MV-4-11 (cell line): ENCODE measurements at regions not wholly inside any gene's neighbourhood (a gene's known extent, or its start where the extent isn't known, plus 50 kb on each side); places are given as distances from the start of the nearest gene placed in this dataset.

ENCODE experiments used
- DNase-seq: peaks from one replicate; lab custom pipeline; 2025; lab: John Stamatoyannopoulos, UW

- DNase-seq: no peak
Measured at GRCh38 chr13:108437496-108437895, 168.0 kb downstream of the TNFSF13B start.

- no peak for DNase-seq
Measured at GRCh38 chr13:108439556-108439955, 170.0 kb downstream of the TNFSF13B start.

- no peak for DNase-seq
Measured at GRCh38 chr13:108444448-108444847, 174.9 kb downstream of the TNFSF13B start.

GRCh38 chr13:108448891-108449290 is 179.4 kb downstream of the TNFSF13B start:
- DNase-seq: no peak

GRCh38 chr13:108451121-108451520 is 178.3 kb upstream of the MYO16 start:
- no peak for DNase-seq

- no peak for DNase-seq
Measured at GRCh38 chr13:108455320-108455719, 174.1 kb upstream of the MYO16 start.

GRCh38 chr13:108460043-108460442 is 169.4 kb upstream of the MYO16 start:
- DNase-seq: no peak

- no peak for DNase-seq
Measured at GRCh38 chr13:108460746-108461145, 168.7 kb upstream of the MYO16 start.

- DNase-seq: no peak
Measured at GRCh38 chr13:108463340-108463739, 166.1 kb upstream of the MYO16 start.

GRCh38 chr13:108470921-108471320 is 158.5 kb upstream of the MYO16 start:
- no peak for DNase-seq

GRCh38 chr13:108475181-108475580 is 154.2 kb upstream of the MYO16 start:
- DNase-seq: no peak

- DNase-seq: no peak
Measured at GRCh38 chr13:108477376-108477775, 152.0 kb upstream of the MYO16 start.

GRCh38 chr13:108478179-108478578 is 151.2 kb upstream of the MYO16 start:
- no peak for DNase-seq

- no peak for DNase-seq
Measured at GRCh38 chr13:108483981-108484380, 145.4 kb upstream of the MYO16 start.

GRCh38 chr13:108486096-108486495 is 143.3 kb upstream of the MYO16 start:
- DNase-seq: no peak

GRCh38 chr13:108494991-108495645 is 134.3 kb upstream of the MYO16 start:
- no peak for DNase-seq

GRCh38 chr13:108495646-108496361 is 133.6 kb upstream of the MYO16 start:
- no peak for DNase-seq

- no peak for DNase-seq
Measured at GRCh38 chr13:108496362-108497210, 132.8 kb upstream of the MYO16 start.

GRCh38 chr13:108500711-108501110 is 128.7 kb upstream of the MYO16 start:
- DNase-seq: no peak

GRCh38 chr13:108508263-108508662 is 121.1 kb upstream of the MYO16 start:
- DNase-seq: peak; percentile 23

- DNase-seq: no peak
Measured at GRCh38 chr13:108525827-108526226, 103.6 kb upstream of the MYO16 start.

- DNase-seq: no peak
Measured at GRCh38 chr13:108526286-108526685, 103.1 kb upstream of the MYO16 start.

GRCh38 chr13:108527844-108528243 is 101.6 kb upstream of the MYO16 start:
- DNase-seq: no peak
